Endodermal cell (in vitro differentiated cells): ENCODE measurements at regions not wholly inside any gene's neighbourhood (a gene's known extent, or its start where the extent isn't known, plus 50 kb on each side); places are given as distances from the start of the nearest gene placed in this dataset.

Source experiments
- DNase-seq: peaks from one replicate; pipeline ENCODE4 v3.0.0-alpha.2; 2017
- H3K27ac ChIP-seq: 2 replicates; pipeline ENCODE4 v1.5.1; 2013; ENCODE audit warnings: mild to moderate bottlenecking, low read depth, low read length, moderate library complexity
- H3K27me3 ChIP-seq: 2 replicates; pipeline ENCODE4 v1.6.1; 2013; ENCODE audit warnings: mild to moderate bottlenecking, low read length, moderate library complexity; ENCODE audit not compliant: insufficient read depth, control insufficient read depth, poor library complexity, severe bottlenecking
- H3K36me3 ChIP-seq: 2 replicates; pipeline ENCODE4 v1.7.0; 2013; ENCODE audit warnings: mild to moderate bottlenecking, low read length, moderate library complexity; ENCODE audit not compliant: control insufficient read depth, insufficient read depth
- H3K4me1 ChIP-seq: one replicate; pipeline ENCODE4 v1.7.0; 2013; ENCODE audit warnings: low read length; ENCODE audit not compliant: control insufficient read depth, insufficient read depth
- H3K4me3 ChIP-seq: 2 replicates; pipeline ENCODE4 v1.5.1; 2013; ENCODE audit warnings: mild to moderate bottlenecking, low read length, moderate library complexity
- H3K9ac ChIP-seq: 2 replicates; pipeline ENCODE4 v1.6.1; 2013; ENCODE audit warnings: mild to moderate bottlenecking, low read length, moderate library complexity; ENCODE audit not compliant: poor library complexity, severe bottlenecking; ENCODE audit errors: extremely low read depth
- H3K9me3 ChIP-seq: 2 replicates; pipeline ENCODE4 v1.6.1; 2013; ENCODE audit warnings: mild to moderate bottlenecking, low read length, moderate library complexity; ENCODE audit not compliant: control insufficient read depth
- H3K27ac Mint-ChIP-seq: 2 replicates; pipeline ENCODE4 v1.8.0; 2020; ENCODE audit warnings: mixed read lengths
- H3K27me3 Mint-ChIP-seq: 2 replicates; pipeline ENCODE4 v1.8.0; 2021; ENCODE audit warnings: mild to moderate bottlenecking, mixed read lengths; ENCODE audit not compliant: insufficient read depth
- H3K36me3 Mint-ChIP-seq: 2 replicates; pipeline ENCODE4 v1.8.0; 2020; ENCODE audit warnings: low read depth, mixed read lengths
- H3K4me1 Mint-ChIP-seq: 2 replicates; pipeline ENCODE4 v1.8.0; 2020; ENCODE audit warnings: mixed read lengths
- H3K4me3 Mint-ChIP-seq: 2 replicates; pipeline ENCODE4 v1.8.0; 2020; ENCODE audit warnings: mild to moderate bottlenecking, moderate library complexity, mixed read lengths
- H3K9me3 Mint-ChIP-seq: 2 replicates; pipeline ENCODE4 v1.8.0; 2020; ENCODE audit warnings: mild to moderate bottlenecking, mixed read lengths
- WGBS, 2 experiments: methylation state at CpG; one replicate each; pipeline versions ENCODE4 v1.1.5 to v1.1.7; 2013; ENCODE audit warnings: missing lambda C conversion rate in 2 of 2, mixed read lengths in 1 of 2; ENCODE audit not compliant: insufficient coverage in 1 of 2, insufficient read length in 1 of 2; 5-methylcytosine and 5-hydroxymethylcytosine counted together
- TF ChIP-seq, protein P1 (sequence below): fragments of 200-600 bp; sonication (generic); conservative IDR thresholded peaks from 2 replicates; pipeline ENCODE4 v1.5.0; 2021; ENCODE audit warnings: antibody characterized with exemption, mild to moderate bottlenecking

DNA sequence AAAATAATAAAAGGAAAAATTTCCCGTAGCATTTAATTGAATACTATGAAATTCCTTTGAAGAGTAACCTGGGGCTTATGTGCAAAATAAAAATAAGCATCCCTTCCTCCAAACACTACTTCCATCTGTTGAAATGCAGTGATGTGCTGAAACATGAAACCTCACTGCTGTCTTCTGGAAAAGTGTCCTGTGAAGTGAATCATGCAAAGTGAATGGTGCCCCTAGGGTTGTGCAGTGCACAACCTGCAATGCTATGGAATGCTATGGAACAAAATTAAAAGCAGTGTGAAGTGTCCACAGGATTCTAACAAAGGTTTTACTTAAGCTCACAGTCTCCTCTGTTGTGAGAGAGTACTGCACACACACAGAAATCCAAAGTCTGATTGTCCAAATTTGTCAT, 480.9 kb downstream of the ETV1 start:
- 100% methylated on average over 1 of the region's 1 CpG; no CpG with 5 or more reads in 1 of the 2 experiments for WGBS, 2 experiments
- H3K27ac ChIP-seq: peak overlapping the region; percentile 16
- H3K4me3 ChIP-seq: no peak overlapping the region
- H3K4me1 ChIP-seq: no peaks in the 10 kb centered on the region
- no peaks in the 10 kb centered on the region for H3K36me3 ChIP-seq
- no peak overlapping the region for H3K9ac ChIP-seq
- H3K4me1 Mint-ChIP-seq: no peaks in the 10 kb centered on the region
- peaks cover 22% of the 10 kb centered on the region for H3K9me3 Mint-ChIP-seq
- no peaks in the 10 kb centered on the region for H3K27me3 Mint-ChIP-seq
- H3K9me3 ChIP-seq: peaks cover 7% of the 10 kb centered on the region
- H3K27me3 ChIP-seq: no peaks in the 10 kb centered on the region
- H3K4me3 Mint-ChIP-seq: no peak overlapping the region
- TF ChIP-seq, protein P1, sequence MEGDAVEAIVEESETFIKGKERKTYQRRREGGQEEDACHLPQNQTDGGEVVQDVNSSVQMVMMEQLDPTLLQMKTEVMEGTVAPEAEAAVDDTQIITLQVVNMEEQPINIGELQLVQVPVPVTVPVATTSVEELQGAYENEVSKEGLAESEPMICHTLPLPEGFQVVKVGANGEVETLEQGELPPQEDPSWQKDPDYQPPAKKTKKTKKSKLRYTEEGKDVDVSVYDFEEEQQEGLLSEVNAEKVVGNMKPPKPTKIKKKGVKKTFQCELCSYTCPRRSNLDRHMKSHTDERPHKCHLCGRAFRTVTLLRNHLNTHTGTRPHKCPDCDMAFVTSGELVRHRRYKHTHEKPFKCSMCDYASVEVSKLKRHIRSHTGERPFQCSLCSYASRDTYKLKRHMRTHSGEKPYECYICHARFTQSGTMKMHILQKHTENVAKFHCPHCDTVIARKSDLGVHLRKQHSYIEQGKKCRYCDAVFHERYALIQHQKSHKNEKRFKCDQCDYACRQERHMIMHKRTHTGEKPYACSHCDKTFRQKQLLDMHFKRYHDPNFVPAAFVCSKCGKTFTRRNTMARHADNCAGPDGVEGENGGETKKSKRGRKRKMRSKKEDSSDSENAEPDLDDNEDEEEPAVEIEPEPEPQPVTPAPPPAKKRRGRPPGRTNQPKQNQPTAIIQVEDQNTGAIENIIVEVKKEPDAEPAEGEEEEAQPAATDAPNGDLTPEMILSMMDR: no peak
- DNase-seq: no peak
- H3K36me3 Mint-ChIP-seq: peaks cover 12% of the 10 kb centered on the region
- H3K27ac Mint-ChIP-seq: no peak overlapping the region

GRCh38 chr7:13518738-13519137, 470.7 kb downstream of the ETV1 start:
- DNase-seq: no peak
- H3K4me1 ChIP-seq: no peaks in the 10 kb centered on the region
- Mint-ChIP-seq H3K36me3 (no peaks in the 10 kb centered on the region), H3K27me3 (no peaks in the 10 kb centered on the region), H3K4me3 (no peak overlapping the region), H3K4me1 (peaks cover 4% of the 10 kb centered on the region), H3K9me3 (no peaks in the 10 kb centered on the region), H3K27ac (no peak overlapping the region)
- H3K9ac ChIP-seq: no peak overlapping the region
- TF ChIP-seq, protein P1: no peak
- WGBS, 2 experiments: no CpG with 5 or more reads among the region's 1 CpG
- no peaks in the 10 kb centered on the region for H3K27me3 ChIP-seq
- no peaks in the 10 kb centered on the region for H3K36me3 ChIP-seq
- H3K4me3 ChIP-seq: no peak overlapping the region
- H3K27ac ChIP-seq: no peak overlapping the region
- no peaks in the 10 kb centered on the region for H3K9me3 ChIP-seq

DNA sequence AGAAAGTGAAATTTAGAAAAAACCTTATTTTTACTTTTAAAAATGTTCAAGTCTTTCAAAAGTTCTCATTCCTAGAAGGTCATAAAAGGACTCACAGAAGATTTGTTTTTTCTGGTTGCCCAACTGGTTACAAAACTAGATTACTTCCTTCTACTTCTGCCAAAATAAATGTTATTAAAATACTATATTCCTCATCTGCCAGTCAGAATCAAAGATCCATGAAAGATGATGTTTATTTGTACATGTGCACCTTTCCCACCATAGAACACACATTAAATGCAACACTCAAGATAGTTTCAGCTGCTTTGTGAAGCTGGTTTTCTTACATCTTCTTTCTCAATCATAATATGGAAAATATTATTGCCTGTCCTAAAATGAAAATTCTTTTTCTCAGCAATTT, 465.4 kb downstream of the ETV1 start:
- Mint-ChIP-seq H3K27ac (no peak overlapping the region), H3K9me3 (no peaks in the 10 kb centered on the region), H3K36me3 (no peaks in the 10 kb centered on the region), H3K4me3 (no peak overlapping the region), H3K27me3 (no peaks in the 10 kb centered on the region), H3K4me1 (peaks cover 3% of the 10 kb centered on the region)
- Histone ChIP-seq H3K4me3 (no peak overlapping the region), H3K27me3 (no peaks in the 10 kb centered on the region), H3K27ac (no peak overlapping the region), H3K9ac (no peak overlapping the region), H3K4me1 (no peaks in the 10 kb centered on the region), H3K9me3 (no peaks in the 10 kb centered on the region), H3K36me3 (no peaks in the 10 kb centered on the region)
- DNase-seq: no peak
- TF ChIP-seq, protein P1: no peak
